ENCODE measurements at regions not wholly inside any gene's neighbourhood (a gene's known extent, or its start where the extent isn't known, plus 50 kb on each side); places are given as distances from the start of the nearest gene placed in this dataset.
A peak's percentile ranks its signal among the peaks of the same experiment; 100 is the strongest.

DNA sequence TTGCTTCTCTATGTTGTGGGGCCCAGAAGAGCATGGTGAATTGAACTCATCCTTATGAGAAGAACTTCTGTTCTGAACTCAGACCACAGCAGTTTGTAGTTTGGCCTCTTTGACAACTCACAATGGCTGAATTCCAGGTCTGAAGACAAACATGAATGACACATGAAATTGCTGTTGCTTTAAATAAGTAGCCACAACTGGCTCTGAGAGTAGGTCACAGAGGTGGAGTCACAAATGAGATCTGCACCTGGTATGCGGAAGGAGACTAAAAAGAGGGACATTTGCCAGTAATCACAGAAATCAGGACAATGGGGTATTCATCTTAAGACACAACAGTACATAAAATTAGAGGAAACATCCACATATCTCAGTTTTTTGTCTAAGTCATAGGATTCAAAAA, 290.3 kb upstream of the MMADHC start:
- H3K27me3 ChIP-seq (ENCODE audit: insufficient read depth, low read depth): no peaks in the 10 kb centered on the region
- ChIA-PET POLR2A (ENCODE audit: unreplicated experiment) (no interaction called here), CTCF (no interaction called here)
- no TSS peak for BruUV-seq (replicated peaks)
- H3K36me3 ChIP-seq (ENCODE audit: low read depth): no peaks in the 10 kb centered on the region
- intact Hi-C loops (cut with micrococcal nuclease; ENCODE audit: unreplicated experiment): loop anchor here (1.0 kb wide), 2 partner anchors 111 to 288 kb away; no protein-coding TSS in a partner anchor
- TF ChIP-seq EZH2 (IDR thresholded peaks at IDR 0.05; ENCODE audit: low read depth): no peak
- TF ChIP-seq, protein P1, sequence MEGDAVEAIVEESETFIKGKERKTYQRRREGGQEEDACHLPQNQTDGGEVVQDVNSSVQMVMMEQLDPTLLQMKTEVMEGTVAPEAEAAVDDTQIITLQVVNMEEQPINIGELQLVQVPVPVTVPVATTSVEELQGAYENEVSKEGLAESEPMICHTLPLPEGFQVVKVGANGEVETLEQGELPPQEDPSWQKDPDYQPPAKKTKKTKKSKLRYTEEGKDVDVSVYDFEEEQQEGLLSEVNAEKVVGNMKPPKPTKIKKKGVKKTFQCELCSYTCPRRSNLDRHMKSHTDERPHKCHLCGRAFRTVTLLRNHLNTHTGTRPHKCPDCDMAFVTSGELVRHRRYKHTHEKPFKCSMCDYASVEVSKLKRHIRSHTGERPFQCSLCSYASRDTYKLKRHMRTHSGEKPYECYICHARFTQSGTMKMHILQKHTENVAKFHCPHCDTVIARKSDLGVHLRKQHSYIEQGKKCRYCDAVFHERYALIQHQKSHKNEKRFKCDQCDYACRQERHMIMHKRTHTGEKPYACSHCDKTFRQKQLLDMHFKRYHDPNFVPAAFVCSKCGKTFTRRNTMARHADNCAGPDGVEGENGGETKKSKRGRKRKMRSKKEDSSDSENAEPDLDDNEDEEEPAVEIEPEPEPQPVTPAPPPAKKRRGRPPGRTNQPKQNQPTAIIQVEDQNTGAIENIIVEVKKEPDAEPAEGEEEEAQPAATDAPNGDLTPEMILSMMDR (conservative IDR thresholded peaks at IDR 0.05): no peak
- no peaks in the 10 kb centered on the region for H3F3A ChIP-seq (ENCODE audit: insufficient read depth, low read depth)
- 0 out of 2 replicates have a peak, but pooled peaks cover 6% of the 10 kb centered on the region for H3K4me1 ChIP-seq (replicated peaks; ENCODE audit: insufficient read depth)
- 0 out of 2 replicates have a peak overlapping the region, but pooled peaks have one; percentile 26 for H3K27ac ChIP-seq
- H3K9me2 ChIP-seq (ENCODE audit: insufficient read depth): no peaks in the 10 kb centered on the region
- no peak overlapping the region for H3K4me2 ChIP-seq
- peak; percentile 32 to 66 for DNase-seq
- H3K9me3 ChIP-seq (ENCODE audit: insufficient read depth, low read depth): no peaks in the 10 kb centered on the region
- no peak overlapping the region for H2AFZ ChIP-seq
- H4K20me1 ChIP-seq (ENCODE audit: insufficient read depth): no peaks in the 10 kb centered on the region
- H3K79me2 ChIP-seq (ENCODE audit: low read depth): no peaks in the 10 kb centered on the region
- no peak overlapping the region for H3K4me3 ChIP-seq

DNA sequence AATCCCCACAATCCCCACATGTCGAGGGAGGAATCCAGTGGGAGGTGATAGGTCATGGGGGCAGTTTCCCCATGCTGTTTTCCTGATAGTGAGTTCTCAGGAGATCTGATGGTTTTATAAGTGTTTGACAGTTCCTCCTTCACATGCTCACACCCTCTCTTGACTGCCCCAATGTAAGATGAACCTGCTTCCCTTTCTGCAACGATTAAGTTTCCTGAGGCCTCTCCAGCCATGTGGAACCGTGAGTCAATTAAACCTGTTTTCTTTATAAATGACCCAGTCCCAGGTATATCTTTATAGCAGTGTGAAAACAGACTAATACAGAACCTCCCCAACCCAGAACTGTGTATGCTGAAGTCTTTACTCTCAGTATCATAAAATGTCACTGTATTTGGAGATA, 289.5 kb upstream of the MMADHC start:
- H3K79me2 ChIP-seq (ENCODE audit: low read depth): no peaks in the 10 kb centered on the region
- H3K4me3 ChIP-seq: no peak overlapping the region
- ChIA-PET POLR2A (ENCODE audit: unreplicated experiment) (interaction anchor here (0.6 kb wide), 1 partner anchor 605 kb away, joined by 4 read pairs; no protein-coding TSS in a partner anchor), CTCF (no interaction called here)
- no peaks in the 10 kb centered on the region for H3K36me3 ChIP-seq (ENCODE audit: low read depth)
- H3K27ac ChIP-seq: no peak overlapping the region
- no peaks in the 10 kb centered on the region for H3F3A ChIP-seq (ENCODE audit: insufficient read depth, low read depth)
- no peak for DNase-seq
- no peaks in the 10 kb centered on the region for H3K27me3 ChIP-seq (ENCODE audit: insufficient read depth, low read depth)
- BruUV-seq (replicated peaks): no TSS peak
- H4K20me1 ChIP-seq (ENCODE audit: insufficient read depth): no peaks in the 10 kb centered on the region
- 0 out of 2 replicates have a peak, but pooled peaks cover 6% of the 10 kb centered on the region for H3K4me1 ChIP-seq (replicated peaks; ENCODE audit: insufficient read depth)
- intact Hi-C loops (cut with micrococcal nuclease; ENCODE audit: unreplicated experiment): no loop called here
- no peak overlapping the region for H3K4me2 ChIP-seq
- no peaks in the 10 kb centered on the region for H3K9me2 ChIP-seq (ENCODE audit: insufficient read depth)
- H3K9me3 ChIP-seq (ENCODE audit: insufficient read depth, low read depth): no peaks in the 10 kb centered on the region
- TF ChIP-seq EZH2 (IDR thresholded peaks at IDR 0.05; ENCODE audit: low read depth): no peak
- TF ChIP-seq, protein P1 (conservative IDR thresholded peaks at IDR 0.05): no peak
- no peak overlapping the region for H2AFZ ChIP-seq

DNA sequence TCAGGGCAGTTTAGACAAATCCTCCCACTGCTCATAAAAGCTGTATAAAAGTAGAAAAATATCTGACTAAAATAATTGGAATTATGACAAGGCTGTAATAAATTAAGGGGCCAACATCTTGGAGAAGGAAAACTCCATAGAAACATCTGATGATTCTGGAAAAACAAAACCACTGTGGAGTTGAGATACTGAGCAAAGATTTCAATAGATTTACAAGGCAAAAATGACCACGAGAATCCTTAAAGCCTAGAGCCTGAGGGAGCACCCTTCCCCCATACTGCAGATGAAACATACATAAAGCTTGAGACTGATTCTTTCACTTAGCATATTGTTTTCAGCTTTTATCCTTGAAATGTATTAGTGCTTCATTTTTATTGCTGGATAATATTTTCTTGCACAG, 286.4 kb upstream of the MMADHC start:
- no peaks in the 10 kb centered on the region for H4K20me1 ChIP-seq (ENCODE audit: insufficient read depth)
- H3K36me3 ChIP-seq (ENCODE audit: low read depth): no peaks in the 10 kb centered on the region
- no peaks in the 10 kb centered on the region for H3K9me2 ChIP-seq (ENCODE audit: insufficient read depth)
- BruUV-seq (replicated peaks): no TSS peak
- H3K27ac ChIP-seq: no peak overlapping the region
- H3K4me3 ChIP-seq: no peak overlapping the region
- intact Hi-C loops (cut with micrococcal nuclease; ENCODE audit: unreplicated experiment): no loop called here
- H3K9me3 ChIP-seq (ENCODE audit: insufficient read depth, low read depth): no peaks in the 10 kb centered on the region
- H3K27me3 ChIP-seq (ENCODE audit: insufficient read depth, low read depth): no peaks in the 10 kb centered on the region
- no peak overlapping the region for H2AFZ ChIP-seq
- 0 out of 2 replicates have a peak, but pooled peaks cover 6% of the 10 kb centered on the region for H3K4me1 ChIP-seq (replicated peaks; ENCODE audit: insufficient read depth)
- H3K4me2 ChIP-seq: no peak overlapping the region
- no peaks in the 10 kb centered on the region for H3K79me2 ChIP-seq (ENCODE audit: low read depth)
- DNase-seq: no peak
- H3F3A ChIP-seq (ENCODE audit: insufficient read depth, low read depth): no peaks in the 10 kb centered on the region
- ChIA-PET POLR2A (ENCODE audit: unreplicated experiment) (no interaction called here), CTCF (interaction anchor here (0.7 kb wide), 1 partner anchor 544 kb away, joined by 7 read pairs; no protein-coding TSS in a partner anchor)
- TF ChIP-seq, protein P1 (conservative IDR thresholded peaks at IDR 0.05): no peak
- no peak for TF ChIP-seq EZH2 (IDR thresholded peaks at IDR 0.05; ENCODE audit: low read depth)

Data from PC-9 (cell line).